ENCODE measurements at regions not wholly inside any gene's neighbourhood (a gene's known extent, or its start where the extent isn't known, plus 50 kb on each side); places are given as distances from the start of the nearest gene placed in this dataset.

DNA sequence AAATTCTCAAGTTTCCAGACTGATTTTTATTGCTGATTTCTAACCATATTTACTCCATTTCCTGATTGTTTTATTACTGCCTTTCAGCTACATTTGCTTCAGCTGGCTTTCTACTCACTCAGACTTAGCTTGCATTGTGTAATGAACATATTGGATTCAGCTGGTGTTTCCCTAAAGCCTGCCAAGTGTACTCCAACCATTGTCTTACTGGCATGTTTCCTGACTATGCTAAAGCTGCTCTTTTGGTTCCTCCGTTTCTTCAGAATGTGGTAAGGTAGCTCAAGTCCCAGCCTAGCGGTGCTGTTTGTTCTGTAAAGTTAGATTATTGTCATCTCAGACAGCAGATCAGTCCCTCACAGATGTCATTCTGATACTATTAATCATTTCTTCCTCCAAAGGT lies 53.1 kb upstream of the GLRA2 start:
- no peak for DNase-seq (ENCODE audit: low read depth)

GRCh38 chrX:14449773-14450172 lies 79.6 kb upstream of the GLRA2 start:
- no peak for DNase-seq (ENCODE audit: low read depth)

- DNase-seq (ENCODE audit: low read depth), result no peak
Observed at GRCh38 chrX:14448406-14448805, 80.9 kb upstream of the GLRA2 start.

- no peak for DNase-seq (ENCODE audit: low read depth)
Observed at GRCh38 chrX:14440106-14440505, 89.2 kb upstream of the GLRA2 start.

DNA sequence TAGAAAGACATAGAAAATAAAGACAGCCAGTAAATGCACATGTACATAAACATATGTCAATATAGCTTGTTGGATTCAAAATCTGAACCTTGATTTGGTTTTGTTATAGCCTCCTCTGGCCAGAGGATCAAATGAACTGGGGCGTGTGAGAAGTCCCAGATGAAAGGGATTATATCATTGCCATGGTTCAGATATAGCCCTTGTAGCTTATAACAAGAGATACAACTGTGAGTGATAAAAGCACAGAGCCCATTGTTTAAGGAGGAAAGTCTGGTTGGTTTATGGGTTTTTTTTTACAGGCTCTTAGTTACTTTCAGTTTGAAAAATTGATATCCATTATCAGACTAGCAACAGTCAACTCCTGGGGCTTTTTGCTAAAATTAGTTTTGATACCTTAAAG lies 101.7 kb upstream of the GLRA2 start:
- no peak for DNase-seq (ENCODE audit: low read depth)

- DNase-seq (ENCODE audit: low read depth), result peak; percentile 11
Observed at GRCh38 chrX:14420841-14421240, 108.5 kb upstream of the GLRA2 start.

DNA sequence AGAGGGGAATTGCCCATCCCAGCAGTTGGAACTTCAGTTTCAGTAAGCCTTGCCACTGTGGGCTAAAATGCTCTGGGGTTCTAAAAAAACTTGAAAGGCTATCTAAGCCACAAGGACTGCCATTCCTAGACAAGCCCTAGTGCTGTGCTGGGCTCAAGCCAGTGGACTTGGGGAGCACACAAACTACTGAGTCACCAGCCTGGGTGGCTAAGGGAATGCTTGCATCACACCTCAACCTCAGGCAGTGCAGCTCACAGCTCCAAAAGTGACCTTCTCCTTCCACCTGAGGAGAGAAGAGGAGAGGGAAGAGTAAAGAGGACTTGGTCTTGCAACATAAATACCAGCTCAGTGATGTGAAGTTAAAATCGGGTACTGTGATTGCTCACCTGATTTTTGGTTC lies 116.7 kb upstream of the GLRA2 start:
- DNase-seq (ENCODE audit: low read depth), result no peak

DNA sequence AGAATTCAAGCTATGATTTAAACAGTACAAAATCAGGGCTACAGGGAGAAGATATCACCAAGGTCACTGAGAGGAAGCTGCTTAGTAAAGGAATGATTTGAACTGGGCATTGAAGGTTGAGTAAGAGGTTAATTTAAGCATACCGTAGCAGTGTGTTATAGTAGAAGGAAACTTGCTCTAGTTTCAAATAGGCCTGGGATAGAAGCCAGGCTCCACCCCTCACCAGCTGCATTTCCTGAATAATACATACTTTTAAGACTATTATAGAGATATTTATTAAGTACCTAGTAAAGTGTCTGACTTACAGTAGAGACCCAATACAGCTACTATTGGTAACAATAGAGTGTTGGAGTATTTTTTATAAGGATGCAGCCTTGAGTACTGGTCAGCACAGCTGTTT lies 118.0 kb upstream of the GLRA2 start:
- peak; percentile 7 for DNase-seq (ENCODE audit: low read depth)

GRCh38 chrX:14409341-14409740 lies 120.0 kb upstream of the GLRA2 start:
- peak; percentile 75 for DNase-seq (ENCODE audit: low read depth)

DNA sequence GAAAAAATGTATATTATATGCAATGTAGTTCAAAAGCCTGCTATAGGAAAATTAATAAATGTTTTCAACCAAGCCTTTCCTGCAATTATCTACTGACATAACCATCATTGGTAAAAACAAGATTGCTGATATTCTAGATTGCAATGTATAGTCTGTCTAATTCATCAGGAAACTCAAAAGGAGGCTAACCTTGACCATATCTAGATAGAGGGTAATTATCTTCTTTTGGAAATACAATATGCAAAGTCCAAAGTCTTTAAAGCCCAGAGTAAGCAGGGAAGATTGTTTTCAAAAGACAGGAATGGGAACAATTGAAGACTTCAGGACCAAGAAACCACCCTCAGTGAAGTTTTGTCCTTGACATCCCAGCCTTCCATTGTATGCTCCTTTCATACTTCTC lies 123.1 kb upstream of the GLRA2 start:
- no peak for DNase-seq (ENCODE audit: low read depth)

GRCh38 chrX:14398725-14399124 lies 130.6 kb upstream of the GLRA2 start:
- DNase-seq (ENCODE audit: low read depth), result peak; percentile 61

- DNase-seq (ENCODE audit: low read depth), result no peak
Observed at GRCh38 chrX:14389682-14390081, 139.7 kb upstream of the GLRA2 start.

DNA sequence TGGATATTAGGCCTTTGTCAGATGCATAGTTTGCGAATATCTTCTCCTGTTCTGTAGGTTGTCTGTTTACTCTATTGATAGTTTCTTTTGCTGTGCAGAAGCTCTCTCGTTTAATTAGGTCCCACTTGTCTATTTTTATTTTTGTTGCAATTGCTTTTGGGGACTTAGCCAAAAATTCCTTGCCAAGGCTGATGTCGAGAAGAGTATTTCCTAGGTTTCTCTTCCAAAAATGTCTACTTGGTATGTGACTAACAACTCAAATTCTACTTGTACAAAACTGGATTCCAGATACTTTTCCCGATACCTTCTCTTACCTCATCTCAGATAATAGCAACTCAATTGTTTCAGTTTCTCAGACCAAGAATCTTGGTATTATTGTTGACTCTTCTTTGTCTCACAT lies 142.4 kb upstream of the GLRA2 start:
- DNase-seq (ENCODE audit: low read depth), result peak; percentile 14

- no peak for DNase-seq (ENCODE audit: low read depth)
Observed at GRCh38 chrX:14380044-14380443, 149.3 kb upstream of the GLRA2 start.

DNA sequence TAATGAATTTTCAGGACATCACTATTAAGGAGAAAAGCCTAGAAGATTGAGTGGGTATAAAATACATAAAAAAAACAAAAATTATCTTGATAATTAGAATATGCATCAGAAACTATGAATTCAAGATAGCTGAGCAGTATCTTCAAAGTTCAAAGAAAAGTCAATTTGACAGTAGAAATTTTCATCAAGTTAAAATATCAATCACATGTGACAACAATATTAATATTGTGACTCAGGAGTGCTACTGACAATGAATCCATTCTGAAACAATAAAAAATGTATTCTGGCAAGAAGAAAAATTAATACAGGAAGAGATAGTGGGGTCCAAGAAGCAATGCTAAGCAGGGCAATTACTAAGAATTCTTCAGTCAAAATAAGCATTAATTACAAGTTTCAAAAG lies 151.9 kb upstream of the GLRA2 start:
- no peak for DNase-seq (ENCODE audit: low read depth)

GRCh38 chrX:14363728-14364127 lies 165.6 kb upstream of the GLRA2 start:
- DNase-seq (ENCODE audit: low read depth), result peak; percentile 38

- DNase-seq (ENCODE audit: low read depth), result peak; percentile 76
Observed at GRCh38 chrX:14362721-14363120, 166.6 kb upstream of the GLRA2 start.

DNA sequence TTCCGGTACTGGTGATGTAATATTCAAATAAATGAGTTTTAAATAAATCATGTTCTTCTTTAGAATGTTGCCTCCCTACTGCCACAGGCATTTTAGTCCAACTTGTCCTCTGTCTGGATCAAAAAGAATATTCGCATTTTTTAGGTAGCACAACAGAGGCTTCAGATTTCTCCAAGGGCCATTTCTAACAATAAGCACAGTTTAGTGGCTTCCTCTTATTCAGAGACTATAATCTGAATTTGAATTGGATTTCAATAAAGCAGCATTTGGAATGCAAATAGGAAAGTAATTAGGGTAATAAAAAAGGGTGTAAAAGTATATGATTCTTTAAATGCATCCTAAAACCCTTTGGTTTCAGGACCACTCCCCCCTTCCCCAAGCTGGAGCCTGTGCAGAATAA lies 167.9 kb upstream of the GLRA2 start:
- DNase-seq (ENCODE audit: low read depth), result no peak

DNA sequence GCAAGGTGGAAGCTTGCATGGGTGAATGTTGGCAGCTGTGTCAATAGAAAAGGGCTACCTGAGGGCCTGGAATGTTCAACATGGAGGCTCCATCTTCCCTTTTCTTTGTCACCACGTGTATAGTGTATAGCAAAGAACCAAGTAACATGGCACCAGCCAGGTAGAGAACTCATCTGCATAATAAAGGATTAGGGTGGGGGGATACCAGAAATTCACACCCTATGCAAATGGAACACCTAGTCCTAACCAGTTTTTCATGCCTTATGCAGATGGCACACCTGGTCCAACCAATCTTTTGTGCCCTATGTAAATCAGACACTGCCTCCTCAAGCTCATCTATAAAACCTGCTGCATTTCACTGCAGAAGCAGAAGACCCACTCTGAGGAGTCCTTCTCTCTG lies 169.6 kb upstream of the GLRA2 start:
- no peak for DNase-seq (ENCODE audit: low read depth)

DNA sequence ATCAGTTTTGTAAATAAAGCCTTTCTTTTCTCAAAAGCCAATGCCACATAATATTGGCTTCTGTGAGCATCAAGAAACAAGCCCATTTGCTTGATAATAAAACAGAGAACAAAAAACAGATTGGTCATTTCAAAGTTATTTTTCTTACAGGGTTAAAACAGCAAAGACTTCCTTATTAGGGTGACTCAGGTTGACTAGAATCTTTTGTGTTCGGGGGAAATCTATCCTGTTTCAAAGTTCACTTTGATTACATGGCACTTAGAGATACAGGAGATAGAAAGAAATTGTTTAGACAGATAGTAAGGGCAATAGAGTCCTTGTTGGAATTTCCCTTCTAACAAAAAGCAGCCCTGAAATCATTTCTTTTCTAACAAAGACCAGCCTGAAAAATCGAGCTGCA lies 170.0 kb upstream of the GLRA2 start:
- peak; percentile 29 for DNase-seq (ENCODE audit: low read depth)

DNA sequence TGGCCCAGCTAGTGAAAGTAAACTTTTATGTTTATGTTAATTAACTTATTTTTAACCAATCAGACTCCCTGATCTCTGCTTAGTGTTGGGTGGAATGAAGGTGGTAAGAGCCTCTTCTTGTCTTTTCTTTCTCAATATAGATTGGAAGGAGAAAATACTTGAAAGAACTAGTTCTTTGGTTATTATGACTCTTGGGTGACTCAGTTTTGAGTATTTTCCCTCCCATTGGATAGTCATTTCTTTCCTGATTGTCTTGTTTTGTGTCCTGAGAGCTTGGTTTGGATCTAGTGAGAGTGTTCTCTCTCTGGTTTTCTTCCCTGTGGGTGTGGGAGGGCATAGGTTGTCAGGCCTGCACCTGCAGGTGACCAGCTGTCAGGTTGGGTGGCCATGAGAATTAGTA lies 172.0 kb upstream of the GLRA2 start:
- DNase-seq (ENCODE audit: low read depth), result no peak

DNA sequence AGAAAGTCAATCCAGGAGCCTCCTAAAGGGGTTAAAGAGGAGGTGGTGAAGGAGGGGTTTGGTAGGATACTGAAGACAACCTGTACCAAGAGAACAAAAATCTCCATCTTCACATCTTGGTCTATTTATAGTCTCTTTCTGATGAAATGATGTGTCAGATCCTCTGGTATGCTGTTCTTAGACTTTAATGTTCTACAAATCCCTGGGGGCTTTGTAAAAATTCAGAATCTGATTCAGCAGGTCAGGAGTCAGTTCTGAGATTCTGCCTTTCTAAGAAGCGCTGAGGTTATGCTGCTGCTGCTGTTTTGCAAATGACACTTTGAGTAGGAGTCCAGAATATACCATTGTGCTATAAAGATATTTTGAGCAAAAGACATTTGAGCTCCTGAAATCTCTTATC lies 172.9 kb upstream of the GLRA2 start:
- DNase-seq (ENCODE audit: low read depth), result peak; percentile 84

- peak; percentile 68 for DNase-seq (ENCODE audit: low read depth)
Observed at GRCh38 chrX:14355556-14355955, 173.8 kb upstream of the GLRA2 start.

- DNase-seq (ENCODE audit: low read depth), result peak; percentile 78
Observed at GRCh38 chrX:14354521-14354920, 174.8 kb upstream of the GLRA2 start.

DNA sequence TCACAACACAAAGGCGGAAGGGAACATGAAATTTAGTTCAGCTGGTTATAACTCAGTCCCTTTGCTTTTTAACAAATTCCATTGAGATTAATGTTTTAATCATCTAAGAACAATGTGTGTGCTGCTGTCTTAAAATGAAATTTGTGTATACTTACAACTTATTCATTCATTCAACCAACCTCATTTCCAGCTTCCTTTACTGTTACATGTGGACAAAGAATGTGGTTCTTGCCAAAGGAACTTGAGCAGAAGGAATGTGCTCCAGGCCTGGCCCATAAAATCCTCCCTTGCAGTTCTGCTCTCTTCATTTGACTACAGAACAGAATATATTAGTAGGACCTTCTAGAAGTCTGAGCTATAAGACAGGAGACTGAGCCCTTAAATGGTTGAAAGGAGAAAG lies 176.8 kb upstream of the GLRA2 start:
- DNase-seq (ENCODE audit: low read depth), result peak; percentile 88

Data from EH (cell line).